Keratinocyte (primary cell): ENCODE measurements at regions not wholly inside any gene's neighbourhood (a gene's known extent, or its start where the extent isn't known, plus 50 kb on each side); places are given as distances from the start of the nearest gene placed in this dataset.

Source experiments
- DNase-seq: peaks from one replicate; pipeline ENCODE4 v3.0.0-alpha.2; 2011; ENCODE audit warnings: low read depth, missing footprints, low spot score
- FAIRE-seq: peaks from 2 replicates; lab custom pipeline; 2011; peaks lifted over from hg19 to GRCh38; lab: Jason Lieb, UNC
- H2AFZ ChIP-seq: 2 replicates; pipeline ENCODE4 v1.6.0; 2012; ENCODE audit warnings: low read length, control low read depth, inconsistent platforms; ENCODE audit not compliant: control insufficient read depth
- H3K27ac ChIP-seq: 2 replicates; pipeline ENCODE4 v1.5.1; 2011; ENCODE audit warnings: low read length; ENCODE audit not compliant: control insufficient read depth, insufficient read depth
- H3K27me3 ChIP-seq: 3 replicates; pipeline ENCODE4 v1.6.0; 2011; ENCODE audit warnings: low read length; ENCODE audit not compliant: control insufficient read depth, insufficient read depth; ENCODE audit errors: extremely low read depth
- H3K36me3 ChIP-seq, 2 experiments: 2 replicates in 1 of 2; 3 replicates in 1 of 2; pipeline ENCODE4 v1.5.1; 2011; ENCODE audit warnings: low read length in 2 of 2, mild to moderate bottlenecking in 1 of 2; ENCODE audit not compliant: control insufficient read depth in 2 of 2, insufficient read depth in 2 of 2; ENCODE audit errors: extremely low read depth in 1 of 2
- H3K4me1 ChIP-seq: 3 replicates; pipeline ENCODE4 v1.5.1; 2011; ENCODE audit warnings: low read length; ENCODE audit not compliant: control insufficient read depth, insufficient read depth; ENCODE audit errors: extremely low read depth
- H3K4me2 ChIP-seq: 3 replicates; pipeline ENCODE4 v1.6.0; 2011; ENCODE audit warnings: low read depth, low read length; ENCODE audit not compliant: control insufficient read depth, insufficient read depth; ENCODE audit errors: extremely low read depth
- H3K4me3 ChIP-seq, 3 experiments: fragments of 200-600 bp in 1 of 3; sonication (generic) in 1 of 3; 2 replicates in 2 of 3; 3 replicates in 1 of 3; pipeline ENCODE4 v1.5.1; 2011 to 2016; ENCODE audit warnings: low read length in 3 of 3, mild to moderate bottlenecking in 3 of 3, control low read depth in 2 of 3, inconsistent platforms in 1 of 3, low read depth in 1 of 3, mixed read lengths in 1 of 3, mixed run types in 1 of 3, moderate library complexity in 1 of 3; ENCODE audit not compliant: control insufficient read depth in 2 of 3, insufficient read depth in 2 of 3; ENCODE audit errors: extremely low read depth in 1 of 3
- H3K79me2 ChIP-seq: 2 replicates; pipeline ENCODE4 v1.6.0; 2012; ENCODE audit warnings: low read length; ENCODE audit not compliant: control insufficient read depth, insufficient read depth
- H3K9ac ChIP-seq: 3 replicates; pipeline ENCODE4 v1.6.0; 2011; ENCODE audit warnings: low read length; ENCODE audit not compliant: control insufficient read depth, insufficient read depth; ENCODE audit errors: extremely low read depth
- H3K9me1 ChIP-seq: 3 replicates; pipeline ENCODE4 v1.6.0; 2011; ENCODE audit warnings: low read length; ENCODE audit not compliant: control insufficient read depth, insufficient read depth; ENCODE audit errors: extremely low read depth
- H3K9me3 ChIP-seq: 2 replicates; pipeline ENCODE4 v1.5.1; 2012; ENCODE audit warnings: low read depth, low read length; ENCODE audit not compliant: control insufficient read depth
- H4K20me1 ChIP-seq: 3 replicates; pipeline ENCODE4 v1.6.0; 2011; ENCODE audit warnings: low read length; ENCODE audit not compliant: control insufficient read depth, insufficient read depth; ENCODE audit errors: extremely low read depth
- CTCF ChIP-seq, 3 experiments: IDR thresholded peaks in 1 of 3; conservative IDR thresholded peaks in 1 of 3; optimal IDR thresholded peaks in 1 of 3; 2 replicates in 2 of 3; 3 replicates in 1 of 3; pipeline versions ENCODE3 to v1.5.1; 2011; ENCODE audit warnings: low read length in 3 of 3, mild to moderate bottlenecking in 3 of 3, moderate library complexity in 2 of 3, control low read depth in 1 of 3, inconsistent platforms in 1 of 3; ENCODE audit not compliant: insufficient read depth in 2 of 3; ENCODE audit errors: extremely low read depth in 1 of 3
- EZH2 ChIP-seq: IDR thresholded peaks from one replicate; pipeline ENCODE4 v1.6.1; 2012; ENCODE audit warnings: inconsistent platforms, mild to moderate bottlenecking, low read length, moderate library complexity
- dilution Hi-C: fragments of 300-500 bp; cut with MboI; formaldehyde crosslinking; loops from one replicate; pipeline ENCODE4 v1.7.0; 2020; ENCODE audit warnings: low sequenced_read_pairs; ENCODE audit not compliant: extremely low pct_ligation_motif_present

DNA sequence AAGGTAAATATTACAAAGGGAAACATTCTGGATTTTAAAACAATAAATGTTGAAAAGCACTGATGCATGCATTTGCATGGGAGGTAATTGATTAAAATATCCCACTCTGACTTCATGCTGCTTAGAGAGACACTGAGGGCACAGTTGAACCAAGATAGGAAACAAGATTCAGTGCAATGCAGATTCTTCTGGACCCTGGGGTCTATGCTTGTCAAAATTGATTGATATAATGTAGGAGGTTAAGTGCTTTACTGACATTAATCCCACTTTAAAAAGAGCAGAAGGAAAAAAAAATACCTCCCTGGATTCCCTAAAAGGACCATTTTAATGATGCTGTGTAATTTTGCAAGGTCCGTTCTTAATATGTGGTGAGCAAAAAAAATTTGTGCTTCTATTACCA lies 454.2 kb downstream of the GABRB3 start:
- Histone ChIP-seq H3K27me3 (no peaks in the 10 kb centered on the region), H3K9ac (no peak overlapping the region), H3K79me2 (no peaks in the 10 kb centered on the region), H3K4me3 (no peak overlapping the region), H3K9me1 (no peaks in the 10 kb centered on the region), H3K4me1 (no peaks in the 10 kb centered on the region), H3K9me3 (peaks cover 2% of the 10 kb centered on the region), H4K20me1 (no peaks in the 10 kb centered on the region), H3K4me2 (no peak overlapping the region), H3K36me3 (no peaks in the 10 kb centered on the region), H3K27ac (no peak overlapping the region), H2AFZ (no peak overlapping the region)
- TF ChIP-seq CTCF (optimal IDR thresholded peaks at IDR 0.05 in 1 of 3, IDR thresholded peaks at IDR 0.05 in 1 of 3, conservative IDR thresholded peaks at IDR 0.05 in 1 of 3; ENCODE audit: extremely low read depth in 1 of 3, insufficient read depth in 2 of 3, low read length in 3 of 3) (no peak), EZH2 (no peak)
- DNase-seq (no peak), FAIRE-seq (no peak)
- dilution Hi-C loops: no loop called here

DNA sequence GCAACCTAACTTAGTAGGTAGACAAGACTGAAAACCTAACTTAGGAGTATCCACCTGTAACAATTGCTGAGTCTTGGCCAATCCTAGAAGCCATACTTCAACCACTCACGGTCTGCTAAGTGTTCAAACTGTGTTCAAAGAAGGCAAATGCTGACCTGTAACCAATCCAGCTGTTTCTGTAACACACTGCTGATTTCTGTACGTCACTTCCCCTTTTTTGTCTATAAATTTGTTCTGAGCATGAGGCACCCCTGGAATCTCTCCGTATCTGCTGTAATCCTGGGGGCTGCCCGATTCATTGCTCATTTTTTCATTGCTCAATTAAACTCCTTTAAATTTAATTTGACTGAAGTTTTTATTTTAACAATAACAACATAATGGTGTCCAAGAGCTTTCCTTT lies 451.4 kb upstream of the ATP10A start:
- H3K9me1 ChIP-seq: no peaks in the 10 kb centered on the region
- H3K36me3 ChIP-seq: no peaks in the 10 kb centered on the region
- no peaks in the 10 kb centered on the region for H3K9me3 ChIP-seq
- TF ChIP-seq EZH2 (no peak), CTCF (optimal IDR thresholded peaks at IDR 0.05 in 1 of 3, IDR thresholded peaks at IDR 0.05 in 1 of 3, conservative IDR thresholded peaks at IDR 0.05 in 1 of 3; ENCODE audit: extremely low read depth in 1 of 3, insufficient read depth in 2 of 3, low read length in 3 of 3) (no peak)
- no peak overlapping the region for H3K4me2 ChIP-seq
- no peaks in the 10 kb centered on the region for H3K4me1 ChIP-seq
- H3K27me3 ChIP-seq: no peaks in the 10 kb centered on the region
- no peak overlapping the region for H3K9ac ChIP-seq
- no peak overlapping the region for H2AFZ ChIP-seq
- dilution Hi-C loops: no loop called here
- no peak overlapping the region for H3K27ac ChIP-seq
- H4K20me1 ChIP-seq: no peaks in the 10 kb centered on the region
- FAIRE-seq (no peak), DNase-seq (no peak)
- no peak overlapping the region for H3K4me3 ChIP-seq
- no peaks in the 10 kb centered on the region for H3K79me2 ChIP-seq
